HG03039 (cell line): ENCODE measurements at regions not wholly inside any gene's neighbourhood (a gene's known extent, or its start where the extent isn't known, plus 50 kb on each side); places are given as distances from the start of the nearest gene placed in this dataset.
A peak's percentile ranks its signal among the peaks of the same experiment; 100 is the strongest.

Source experiments
- ATAC-seq: cut with Tn5 transposase; IDR thresholded peaks from one replicate; pipeline ENCODE4 v1.9.1; 2021; ENCODE audit warnings: mild to moderate bottlenecking, moderate library complexity; ENCODE audit not compliant: unreplicated experiment

GRCh38 chr12:89906824-89907223, 198.2 kb upstream of the ATP2B1 start:
- no peak for ATAC-seq

- ATAC-seq, result no peak
Measured at GRCh38 chr12:89906178-89906577, 197.5 kb upstream of the ATP2B1 start.

- ATAC-seq, result no peak
Measured at GRCh38 chr12:89901906-89902642, 193.4 kb upstream of the ATP2B1 start.

GRCh38 chr12:89901319-89901718, 192.7 kb upstream of the ATP2B1 start:
- ATAC-seq, result no peak

GRCh38 chr12:89899651-89900050, 191.0 kb upstream of the ATP2B1 start:
- no peak for ATAC-seq

- ATAC-seq, result no peak
Measured at GRCh38 chr12:89895591-89895990, 187.0 kb upstream of the ATP2B1 start.

GRCh38 chr12:89895101-89895500, 186.5 kb upstream of the ATP2B1 start:
- no peak for ATAC-seq

GRCh38 chr12:89893972-89894706, 185.5 kb upstream of the ATP2B1 start:
- no peak for ATAC-seq

- no peak for ATAC-seq
Measured at GRCh38 chr12:89892436-89892835, 183.8 kb upstream of the ATP2B1 start.

- no peak for ATAC-seq
Measured at GRCh38 chr12:89891933-89892332, 183.3 kb upstream of the ATP2B1 start.

GRCh38 chr12:89890161-89890560, 181.5 kb upstream of the ATP2B1 start:
- no peak for ATAC-seq

- ATAC-seq, result no peak
Measured at GRCh38 chr12:89889062-89889461, 180.4 kb upstream of the ATP2B1 start.

GRCh38 chr12:89884952-89885351, 176.3 kb upstream of the ATP2B1 start:
- ATAC-seq, result no peak

GRCh38 chr12:89884416-89884898, 175.8 kb upstream of the ATP2B1 start:
- no peak for ATAC-seq

GRCh38 chr12:89883630-89884389, 175.2 kb upstream of the ATP2B1 start:
- ATAC-seq, result no peak

- no peak for ATAC-seq
Measured at GRCh38 chr12:89882792-89883191, 174.2 kb upstream of the ATP2B1 start.

GRCh38 chr12:89882050-89882449, 173.4 kb upstream of the ATP2B1 start:
- peak; percentile 65 for ATAC-seq

- ATAC-seq, result peak; percentile 81
Measured at GRCh38 chr12:89880690-89881350, 172.2 kb upstream of the ATP2B1 start.

- ATAC-seq, result no peak
Measured at GRCh38 chr12:89879766-89880165, 171.1 kb upstream of the ATP2B1 start.

GRCh38 chr12:89878950-89879349, 170.3 kb upstream of the ATP2B1 start:
- no peak for ATAC-seq

GRCh38 chr12:89878327-89878726, 169.7 kb upstream of the ATP2B1 start:
- no peak for ATAC-seq
